Endodermal cell (in vitro differentiated cells): ENCODE measurements at regions not wholly inside any gene's neighbourhood (a gene's known extent, or its start where the extent isn't known, plus 50 kb on each side); places are given as distances from the start of the nearest gene placed in this dataset.

Experiments used
- DNase-seq: peaks from one replicate; pipeline ENCODE4 v3.0.0-alpha.2; 2017
- H3K27ac ChIP-seq: 2 replicates; pipeline ENCODE4 v1.5.1; 2013; ENCODE audit warnings: mild to moderate bottlenecking, low read depth, low read length, moderate library complexity
- H3K27me3 ChIP-seq: 2 replicates; pipeline ENCODE4 v1.6.1; 2013; ENCODE audit warnings: mild to moderate bottlenecking, low read length, moderate library complexity; ENCODE audit not compliant: insufficient read depth, control insufficient read depth, poor library complexity, severe bottlenecking
- H3K36me3 ChIP-seq: 2 replicates; pipeline ENCODE4 v1.7.0; 2013; ENCODE audit warnings: mild to moderate bottlenecking, low read length, moderate library complexity; ENCODE audit not compliant: control insufficient read depth, insufficient read depth
- H3K4me1 ChIP-seq: one replicate; pipeline ENCODE4 v1.7.0; 2013; ENCODE audit warnings: low read length; ENCODE audit not compliant: control insufficient read depth, insufficient read depth
- H3K4me3 ChIP-seq: 2 replicates; pipeline ENCODE4 v1.5.1; 2013; ENCODE audit warnings: mild to moderate bottlenecking, low read length, moderate library complexity
- H3K9ac ChIP-seq: 2 replicates; pipeline ENCODE4 v1.6.1; 2013; ENCODE audit warnings: mild to moderate bottlenecking, low read length, moderate library complexity; ENCODE audit not compliant: poor library complexity, severe bottlenecking; ENCODE audit errors: extremely low read depth
- H3K9me3 ChIP-seq: 2 replicates; pipeline ENCODE4 v1.6.1; 2013; ENCODE audit warnings: mild to moderate bottlenecking, low read length, moderate library complexity; ENCODE audit not compliant: control insufficient read depth
- H3K27ac Mint-ChIP-seq: 2 replicates; pipeline ENCODE4 v1.8.0; 2020; ENCODE audit warnings: mixed read lengths
- H3K27me3 Mint-ChIP-seq: 2 replicates; pipeline ENCODE4 v1.8.0; 2021; ENCODE audit warnings: mild to moderate bottlenecking, mixed read lengths; ENCODE audit not compliant: insufficient read depth
- H3K36me3 Mint-ChIP-seq: 2 replicates; pipeline ENCODE4 v1.8.0; 2020; ENCODE audit warnings: low read depth, mixed read lengths
- H3K4me1 Mint-ChIP-seq: 2 replicates; pipeline ENCODE4 v1.8.0; 2020; ENCODE audit warnings: mixed read lengths
- H3K4me3 Mint-ChIP-seq: 2 replicates; pipeline ENCODE4 v1.8.0; 2020; ENCODE audit warnings: mild to moderate bottlenecking, moderate library complexity, mixed read lengths
- H3K9me3 Mint-ChIP-seq: 2 replicates; pipeline ENCODE4 v1.8.0; 2020; ENCODE audit warnings: mild to moderate bottlenecking, mixed read lengths
- CTCF ChIP-seq: fragments of 200-600 bp; sonication (generic); conservative IDR thresholded peaks from 2 replicates; pipeline ENCODE4 v1.5.0; 2021; ENCODE audit warnings: antibody characterized with exemption, mild to moderate bottlenecking
- WGBS, 2 experiments: methylation state at CpG; one replicate each; pipeline versions ENCODE4 v1.1.5 to v1.1.7; 2013; ENCODE audit warnings: missing lambda C conversion rate in 2 of 2, mixed read lengths in 1 of 2; ENCODE audit not compliant: insufficient coverage in 1 of 2, insufficient read length in 1 of 2; 5-methylcytosine and 5-hydroxymethylcytosine counted together

GRCh38 chr10:60621018-60621417 lies 157.3 kb upstream of the CDK1 start:
- WGBS, 2 experiments = 81 to 94% methylated on average over 2 to 3 of the region's 3 CpGs
- Histone ChIP-seq H3K36me3 (no peaks in the 10 kb centered on the region), H3K9ac (no peak overlapping the region), H3K4me3 (no peak overlapping the region), H3K27me3 (no peaks in the 10 kb centered on the region), H3K27ac (no peak overlapping the region), H3K9me3 (no peaks in the 10 kb centered on the region), H3K4me1 (peaks cover 9% of the 10 kb centered on the region)
- TF ChIP-seq CTCF = no peak
- Mint-ChIP-seq H3K27me3 (no peaks in the 10 kb centered on the region), H3K27ac (no peak overlapping the region), H3K36me3 (no peaks in the 10 kb centered on the region), H3K4me1 (peaks cover 26% of the 10 kb centered on the region), H3K4me3 (no peak overlapping the region), H3K9me3 (no peaks in the 10 kb centered on the region)
- no peak for DNase-seq

GRCh38 chr10:60618861-60619260 lies 159.4 kb upstream of the CDK1 start:
- 87 to 100% methylated on average over 1 of the region's 1 CpG for WGBS, 2 experiments
- peaks cover 26% of the 10 kb centered on the region for H3K4me1 Mint-ChIP-seq
- no peak overlapping the region for H3K4me3 ChIP-seq
- no peaks in the 10 kb centered on the region for H3K27me3 Mint-ChIP-seq
- no peaks in the 10 kb centered on the region for H3K9me3 Mint-ChIP-seq
- H3K4me3 Mint-ChIP-seq = no peak overlapping the region
- peaks cover 9% of the 10 kb centered on the region for H3K4me1 ChIP-seq
- peak; percentile 35 for TF ChIP-seq CTCF
- no peak overlapping the region for H3K27ac Mint-ChIP-seq
- H3K27ac ChIP-seq = no peak overlapping the region
- no peaks in the 10 kb centered on the region for H3K36me3 Mint-ChIP-seq
- H3K9ac ChIP-seq = no peak overlapping the region
- no peaks in the 10 kb centered on the region for H3K36me3 ChIP-seq
- H3K27me3 ChIP-seq = no peaks in the 10 kb centered on the region
- H3K9me3 ChIP-seq = no peaks in the 10 kb centered on the region
- no peak for DNase-seq

- Mint-ChIP-seq H3K27me3 (no peaks in the 10 kb centered on the region), H3K36me3 (no peaks in the 10 kb centered on the region), H3K9me3 (no peaks in the 10 kb centered on the region), H3K4me3 (no peak overlapping the region), H3K4me1 (peaks cover 7% of the 10 kb centered on the region), H3K27ac (no peak overlapping the region)
- Histone ChIP-seq H3K4me3 (no peak overlapping the region), H3K4me1 (no peaks in the 10 kb centered on the region), H3K9me3 (no peaks in the 10 kb centered on the region), H3K27ac (no peak overlapping the region), H3K36me3 (no peaks in the 10 kb centered on the region), H3K27me3 (no peaks in the 10 kb centered on the region), H3K9ac (no peak overlapping the region)
- 100% methylated on average over 1 of the region's 1 CpG; no CpG with 5 or more reads in 1 of the 2 experiments for WGBS, 2 experiments
- no peak for DNase-seq
- TF ChIP-seq CTCF = no peak
Measured at GRCh38 chr10:60615541-60615940, 162.7 kb upstream of the CDK1 start.
